Upper lobe of right lung (tissue), 1 donor: ENCODE measurements at regions not wholly inside any gene's neighbourhood (a gene's known extent, or its start where the extent isn't known, plus 50 kb on each side); places are given as distances from the start of the nearest gene placed in this dataset.

ENCODE experiments used
- ATAC-seq: fragments of 200-7000 bp; cut with Tn5 transposase; one replicate; pipeline ENCODE4 v1.9.1; 2020; ENCODE audit warnings: mild to moderate bottlenecking, moderate library complexity
- DNase-seq: peaks from one replicate; pipeline ENCODE4 v3.0.0-alpha.2; 2020
- H3K27ac ChIP-seq: fragments of 200-600 bp; one replicate; pipeline ENCODE4 v1.8.0; 2022
- H3K27me3 ChIP-seq: fragments of 200-600 bp; one replicate; pipeline ENCODE4 v1.8.0; 2022; ENCODE audit warnings: mild to moderate bottlenecking
- H3K36me3 ChIP-seq: fragments of 200-600 bp; one replicate; pipeline ENCODE4 v1.8.0; 2022
- H3K4me1 ChIP-seq: fragments of 200-600 bp; one replicate; pipeline ENCODE4 v1.8.0; 2022
- H3K4me3 ChIP-seq: fragments of 200-600 bp; one replicate; pipeline ENCODE4 v1.8.0; 2022; ENCODE audit warnings: mild to moderate bottlenecking
- H3K9me3 ChIP-seq: fragments of 200-600 bp; one replicate; pipeline ENCODE4 v1.8.0; 2022
- intact Hi-C: fragments of 100-400 bp; cut with DNase I; formaldehyde crosslinking; loops from one replicate; pipeline ENCODE4 v1.11.0; 2022
- TF ChIP-seq, protein P1 (sequence below): fragments of 200-600 bp; IDR thresholded peaks from one replicate; pipeline ENCODE4 v1.8.0; 2022; ENCODE audit warnings: antibody characterized with exemption
- donor health status: DM: no; HTN: yes; CAD: no; lungs with severe emphysema.

- intact Hi-C loops = no loop called here
- H3K9me3 ChIP-seq = no peaks in the 10 kb centered on the region
- no peak overlapping the region for H3K4me3 ChIP-seq
- no peaks in the 10 kb centered on the region for H3K27me3 ChIP-seq
- TF ChIP-seq, protein P1, sequence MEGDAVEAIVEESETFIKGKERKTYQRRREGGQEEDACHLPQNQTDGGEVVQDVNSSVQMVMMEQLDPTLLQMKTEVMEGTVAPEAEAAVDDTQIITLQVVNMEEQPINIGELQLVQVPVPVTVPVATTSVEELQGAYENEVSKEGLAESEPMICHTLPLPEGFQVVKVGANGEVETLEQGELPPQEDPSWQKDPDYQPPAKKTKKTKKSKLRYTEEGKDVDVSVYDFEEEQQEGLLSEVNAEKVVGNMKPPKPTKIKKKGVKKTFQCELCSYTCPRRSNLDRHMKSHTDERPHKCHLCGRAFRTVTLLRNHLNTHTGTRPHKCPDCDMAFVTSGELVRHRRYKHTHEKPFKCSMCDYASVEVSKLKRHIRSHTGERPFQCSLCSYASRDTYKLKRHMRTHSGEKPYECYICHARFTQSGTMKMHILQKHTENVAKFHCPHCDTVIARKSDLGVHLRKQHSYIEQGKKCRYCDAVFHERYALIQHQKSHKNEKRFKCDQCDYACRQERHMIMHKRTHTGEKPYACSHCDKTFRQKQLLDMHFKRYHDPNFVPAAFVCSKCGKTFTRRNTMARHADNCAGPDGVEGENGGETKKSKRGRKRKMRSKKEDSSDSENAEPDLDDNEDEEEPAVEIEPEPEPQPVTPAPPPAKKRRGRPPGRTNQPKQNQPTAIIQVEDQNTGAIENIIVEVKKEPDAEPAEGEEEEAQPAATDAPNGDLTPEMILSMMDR = no peak
- DNase-seq (no peak), ATAC-seq (no peak)
- no peaks in the 10 kb centered on the region for H3K36me3 ChIP-seq
- H3K27ac ChIP-seq = no peak overlapping the region
- no peaks in the 10 kb centered on the region for H3K4me1 ChIP-seq
Observed at GRCh38 chr14:39762576-39763401, 330.6 kb upstream of the FBXO33 start.

DNA sequence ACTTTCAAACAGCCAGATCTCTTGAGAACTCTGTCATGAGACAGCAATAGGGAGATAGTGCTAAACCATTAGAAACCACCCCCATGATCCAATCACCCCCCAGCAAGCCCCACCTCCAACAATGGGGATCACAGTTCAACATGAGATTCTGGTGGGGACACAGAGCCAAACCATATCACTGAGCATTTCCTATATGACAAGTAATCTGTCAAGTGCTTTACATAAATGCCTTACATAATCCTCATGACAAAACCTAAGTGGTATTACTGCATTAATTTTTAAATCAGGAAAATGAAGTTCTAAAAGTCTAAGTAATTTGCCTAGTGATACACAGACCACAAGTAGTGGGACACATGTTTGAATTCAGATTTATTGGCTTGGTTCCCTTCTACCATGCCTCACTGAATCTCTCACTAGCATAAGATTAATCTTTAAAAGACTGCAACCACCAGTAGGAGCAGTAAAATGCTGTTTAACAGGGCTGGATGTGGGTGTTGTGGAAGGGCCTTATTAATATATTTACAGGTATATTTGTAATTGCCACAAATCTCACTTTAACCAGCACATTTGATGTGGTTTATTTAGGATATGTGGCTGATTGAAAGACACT is 323.1 kb upstream of the FBXO33 start:
- DNase-seq = no peak
- TF ChIP-seq, protein P1 = no peak

GRCh38 chr14:39740454-39740853 is 308.2 kb upstream of the FBXO33 start:
- no peaks in the 10 kb centered on the region for H3K9me3 ChIP-seq
- no peaks in the 10 kb centered on the region for H3K4me1 ChIP-seq
- DNase-seq (peak; percentile 32), ATAC-seq (peak; percentile 81)
- TF ChIP-seq, protein P1 = no peak
- H3K36me3 ChIP-seq = no peaks in the 10 kb centered on the region
- H3K4me3 ChIP-seq = no peak overlapping the region
- intact Hi-C loops = no loop called here
- no peaks in the 10 kb centered on the region for H3K27me3 ChIP-seq
- H3K27ac ChIP-seq = no peak overlapping the region

More for the DNA sequence above, 323.1 kb upstream of the FBXO33 start:
- Histone ChIP-seq H3K36me3 (no peaks in the 10 kb centered on the region), H3K4me1 (no peaks in the 10 kb centered on the region), H3K9me3 (no peaks in the 10 kb centered on the region), H3K27me3 (no peaks in the 10 kb centered on the region), H3K27ac (no peak overlapping the region), H3K4me3 (no peak overlapping the region)
- intact Hi-C loops = no loop called here
- ATAC-seq = no peak

DNA sequence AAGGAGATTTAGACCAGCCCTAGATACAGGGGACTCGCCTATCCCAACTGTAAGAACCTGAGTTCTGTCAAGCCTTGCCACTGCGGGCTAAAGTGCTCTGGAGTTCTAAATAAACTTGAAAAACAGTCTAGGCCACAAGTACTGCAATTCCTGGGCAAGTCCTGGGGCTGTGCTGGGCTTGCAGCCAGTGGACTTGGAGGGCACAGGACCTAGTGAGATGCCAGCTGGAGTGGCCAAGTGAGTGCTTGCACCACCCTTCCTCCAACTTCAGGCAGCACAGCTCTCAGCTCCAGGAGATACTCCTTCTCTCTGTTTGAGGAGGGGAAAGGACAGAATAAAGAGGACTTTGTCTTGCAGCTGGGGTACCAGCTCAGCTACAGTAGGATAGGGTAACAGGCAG is 307.6 kb upstream of the FBXO33 start:
- Histone ChIP-seq H3K4me3 (no peak overlapping the region), H3K4me1 (no peaks in the 10 kb centered on the region)
- intact Hi-C loops = no loop called here

DNA sequence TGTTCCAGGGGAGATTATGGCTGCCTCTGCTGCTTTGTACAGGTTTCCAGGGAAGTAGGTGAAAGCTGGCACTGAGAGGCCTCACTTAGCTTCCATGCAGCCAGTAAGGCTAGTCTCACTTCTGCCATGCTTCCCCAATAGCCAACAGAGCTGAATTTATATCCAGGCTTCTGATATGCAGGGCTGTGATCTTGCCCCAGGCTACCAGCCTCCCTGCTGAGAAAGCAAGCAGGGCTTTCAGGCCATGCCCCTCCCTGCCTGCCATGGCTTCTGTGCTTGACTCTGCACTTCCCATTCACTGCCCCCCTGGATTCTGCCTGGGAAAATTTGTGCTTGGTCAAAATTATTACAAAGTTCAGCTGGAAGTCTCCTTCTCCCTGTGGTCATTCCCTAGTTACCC is 302.1 kb upstream of the FBXO33 start:
- TF ChIP-seq, protein P1 = no peak
- no peak for DNase-seq
- ATAC-seq = no peak
- Histone ChIP-seq H3K4me3 (no peak overlapping the region), H3K27me3 (no peaks in the 10 kb centered on the region), H3K9me3 (no peaks in the 10 kb centered on the region), H3K36me3 (no peaks in the 10 kb centered on the region), H3K27ac (no peak overlapping the region), H3K4me1 (no peaks in the 10 kb centered on the region)
- intact Hi-C loops = no loop called here

More for the DNA sequence above, 307.6 kb upstream of the FBXO33 start:
- ATAC-seq (peak; percentile 91), DNase-seq (peak; percentile 79)
- TF ChIP-seq, protein P1 = no peak
- Histone ChIP-seq H3K36me3 (no peaks in the 10 kb centered on the region), H3K27ac (no peak overlapping the region), H3K9me3 (no peaks in the 10 kb centered on the region), H3K27me3 (no peaks in the 10 kb centered on the region)
